ENCODE measurements at regions not wholly inside any gene's neighbourhood (a gene's known extent, or its start where the extent isn't known, plus 50 kb on each side); places are given as distances from the start of the nearest gene placed in this dataset.

DNA sequence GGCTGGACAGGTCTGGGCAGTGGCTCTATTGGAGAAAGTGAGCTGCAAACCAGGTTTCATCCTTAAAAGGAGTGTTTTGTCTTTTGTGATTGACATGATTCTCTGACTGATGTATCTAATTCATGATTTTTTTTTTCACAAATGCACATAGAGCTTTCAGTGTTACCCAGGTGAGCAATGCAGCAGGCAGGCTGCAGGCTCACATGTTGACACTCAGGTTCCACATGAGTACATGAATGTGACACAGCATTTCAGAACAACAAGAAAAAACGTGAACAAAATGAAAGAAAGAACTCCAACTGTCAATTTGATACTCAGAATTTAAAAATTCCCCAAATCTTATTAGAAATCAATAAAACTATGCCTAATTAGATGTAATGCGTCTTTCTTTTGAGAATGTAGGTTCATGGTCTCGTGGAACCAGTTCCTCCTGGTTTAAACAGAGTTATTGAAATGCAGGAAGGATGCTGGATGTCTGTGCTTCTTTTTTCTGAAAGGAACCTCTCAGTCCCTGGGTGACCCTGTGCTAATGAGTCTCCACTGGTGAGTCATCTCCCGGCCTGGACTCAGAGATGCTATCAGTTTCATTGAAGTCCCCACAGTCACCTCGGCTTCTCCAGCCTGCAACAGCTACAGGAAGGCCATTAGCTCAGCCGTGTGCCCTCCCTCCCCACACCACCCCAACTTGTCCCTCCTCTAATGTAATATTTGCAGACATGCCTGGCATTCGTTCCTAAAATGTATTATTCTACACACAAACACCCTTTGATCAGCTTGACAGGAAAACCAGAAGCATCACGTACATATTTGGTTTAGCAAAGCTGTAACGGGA, 430.4 kb downstream of the LPIN1 start:
- DNase-seq, result peak in 1 of 5 donors; percentile 53

GRCh38 chr2:12177455-12178288, 431.2 kb downstream of the LPIN1 start:
- peak in 1 of 5 donors; percentile 64 for DNase-seq

DNA sequence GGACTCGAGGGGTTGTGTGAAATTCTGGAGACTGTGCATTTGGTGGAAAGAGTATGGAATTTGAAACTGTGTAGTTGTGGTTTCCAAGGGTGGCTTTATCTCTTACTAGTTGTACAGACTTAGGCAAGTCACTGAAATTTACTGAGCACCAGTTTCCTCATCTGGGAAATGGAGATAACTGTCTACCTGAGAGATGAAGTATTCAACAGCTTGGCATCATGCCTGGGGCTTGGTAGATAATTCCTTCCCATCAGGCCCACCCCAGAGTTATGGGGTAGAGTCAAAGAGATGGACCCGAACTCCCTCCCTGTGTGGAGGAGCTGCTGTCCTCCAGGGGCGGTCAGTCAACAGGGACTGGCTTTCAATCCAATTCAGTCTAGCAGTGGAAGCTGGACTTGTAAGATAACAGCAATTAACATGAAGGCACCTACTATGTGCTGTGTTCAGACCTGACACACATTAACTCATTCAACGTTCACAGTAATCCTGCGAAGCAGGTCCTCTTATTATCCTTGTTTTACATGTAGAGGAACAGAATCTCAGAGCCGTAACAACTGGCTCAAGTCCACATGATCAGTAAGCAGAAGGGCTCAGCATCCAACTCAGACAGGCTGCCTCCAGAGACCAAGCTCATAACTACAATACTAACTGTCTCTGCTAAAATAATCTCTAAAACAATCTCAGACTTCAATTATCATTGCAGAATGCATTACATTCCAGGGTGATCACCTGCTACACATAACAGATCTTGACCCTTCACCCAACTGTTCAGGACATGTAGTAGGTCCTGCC, 432.1 kb downstream of the LPIN1 start:
- no peak for DNase-seq

DNA sequence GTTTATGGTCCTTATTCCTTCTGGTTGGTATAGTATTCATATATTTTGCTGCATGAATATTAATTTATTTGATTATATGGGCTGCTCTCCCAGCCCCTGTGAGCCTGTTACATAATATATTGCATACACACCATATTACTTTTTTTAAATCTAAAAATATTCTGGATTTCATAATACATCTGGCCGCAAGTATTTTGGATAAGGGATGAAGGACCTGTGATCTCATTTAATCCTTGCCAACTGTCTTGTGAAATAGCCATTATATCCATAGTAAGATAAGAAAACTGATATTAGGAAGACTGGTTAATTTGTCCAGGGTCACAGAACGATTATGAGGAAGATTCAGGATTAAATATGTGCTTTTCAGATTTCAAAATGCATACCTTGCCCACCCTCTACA, 433.6 kb downstream of the LPIN1 start:
- DNase-seq, result no peak

GRCh38 chr2:12183032-12183645, 436.7 kb downstream of the LPIN1 start:
- no peak for DNase-seq

GRCh38 chr2:12192762-12193161, 446.3 kb downstream of the LPIN1 start:
- DNase-seq, result peak in 1 of 5 donors; percentile 63

DNA sequence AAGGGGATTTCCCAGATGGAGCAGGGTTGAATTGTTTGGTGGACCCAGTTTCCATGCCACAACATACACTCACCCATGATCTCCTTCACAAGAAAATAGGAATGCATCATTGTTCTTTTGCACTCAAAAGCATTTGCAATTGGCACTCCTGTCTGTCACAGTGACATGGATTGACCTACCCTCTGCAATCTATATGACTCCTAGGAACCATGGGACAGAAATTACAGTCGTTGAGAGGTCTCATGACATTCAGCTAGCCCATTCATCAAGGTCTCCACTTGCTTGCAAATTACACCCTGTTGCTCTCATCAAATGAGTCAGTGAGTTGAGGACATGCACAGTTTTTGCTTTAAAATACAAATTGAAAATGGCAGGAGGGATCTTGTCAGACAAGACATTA, 448.5 kb downstream of the LPIN1 start:
- no peak for DNase-seq

DNA sequence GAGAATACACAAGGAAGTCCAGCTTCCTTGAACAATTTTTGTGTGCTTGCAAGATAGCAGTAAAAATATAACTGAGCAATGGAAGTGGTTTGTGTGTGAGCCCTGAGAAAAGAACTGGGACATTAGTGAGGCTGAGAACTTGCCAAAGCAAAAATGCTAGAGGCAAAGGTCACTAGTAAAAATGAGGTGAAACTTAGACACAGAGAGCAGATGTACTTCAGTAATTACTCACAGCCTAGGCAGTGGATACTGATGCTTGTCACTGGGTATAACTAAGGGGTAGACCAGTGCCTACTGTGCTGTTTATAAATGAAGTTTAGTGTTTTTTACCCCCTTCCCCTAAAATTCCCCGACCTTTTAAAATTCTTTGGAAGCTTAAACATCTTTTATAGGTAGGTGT, 450.1 kb downstream of the LPIN1 start:
- DNase-seq, result peak in 1 of 5 donors; percentile 19

DNA sequence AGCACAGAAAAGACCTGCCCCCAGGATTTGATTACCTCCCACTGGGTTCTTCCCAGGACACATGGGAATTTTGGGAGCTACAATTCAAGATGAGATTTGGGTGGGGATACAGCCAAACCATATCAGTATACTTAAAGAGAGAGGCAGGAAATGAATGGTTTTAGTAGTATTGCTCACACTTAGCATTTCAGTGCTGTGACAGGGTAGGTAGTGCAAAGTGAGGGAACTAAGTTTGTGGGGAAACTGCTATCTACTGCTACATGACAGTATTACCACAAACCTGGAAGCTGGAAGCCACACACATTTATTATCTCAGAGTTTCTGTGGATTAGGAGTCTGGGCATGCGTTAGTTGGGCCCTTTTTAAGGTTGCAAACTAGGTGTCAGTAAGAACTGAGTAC, 450.7 kb downstream of the LPIN1 start:
- DNase-seq, result peak in 1 of 5 donors; percentile 23

- no peak for DNase-seq
Measured at GRCh38 chr2:12199491-12200211, 453.2 kb downstream of the LPIN1 start.

DNA sequence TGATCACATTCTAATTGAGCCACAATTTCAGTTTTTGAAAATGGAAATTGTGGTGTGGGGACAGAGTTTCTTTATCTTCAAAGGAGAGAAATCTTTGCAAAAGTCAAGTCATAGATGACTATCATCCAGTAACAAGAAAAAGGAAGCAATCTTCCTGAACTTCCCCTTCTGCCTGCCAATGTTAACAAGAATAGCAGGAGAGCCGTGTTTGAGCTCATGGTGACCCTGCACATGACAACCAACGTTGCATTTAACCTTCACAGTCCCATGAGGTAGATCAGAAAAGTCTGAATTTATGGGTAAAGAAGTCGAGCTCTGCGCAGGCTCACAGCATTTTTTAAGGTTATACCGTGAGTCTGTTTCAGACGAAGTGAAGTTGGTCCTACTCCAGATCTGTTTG, 454.9 kb downstream of the LPIN1 start:
- DNase-seq, result no peak

GRCh38 chr2:12202313-12203075, 456.1 kb downstream of the LPIN1 start:
- DNase-seq, result no peak

- DNase-seq, result no peak
Measured at GRCh38 chr2:12203528-12203927, 457.1 kb downstream of the LPIN1 start.

- no peak for DNase-seq
Measured at GRCh38 chr2:12205086-12205485, 458.7 kb downstream of the LPIN1 start.

GRCh38 chr2:12207491-12207890, 461.1 kb downstream of the LPIN1 start:
- no peak for DNase-seq

DNA sequence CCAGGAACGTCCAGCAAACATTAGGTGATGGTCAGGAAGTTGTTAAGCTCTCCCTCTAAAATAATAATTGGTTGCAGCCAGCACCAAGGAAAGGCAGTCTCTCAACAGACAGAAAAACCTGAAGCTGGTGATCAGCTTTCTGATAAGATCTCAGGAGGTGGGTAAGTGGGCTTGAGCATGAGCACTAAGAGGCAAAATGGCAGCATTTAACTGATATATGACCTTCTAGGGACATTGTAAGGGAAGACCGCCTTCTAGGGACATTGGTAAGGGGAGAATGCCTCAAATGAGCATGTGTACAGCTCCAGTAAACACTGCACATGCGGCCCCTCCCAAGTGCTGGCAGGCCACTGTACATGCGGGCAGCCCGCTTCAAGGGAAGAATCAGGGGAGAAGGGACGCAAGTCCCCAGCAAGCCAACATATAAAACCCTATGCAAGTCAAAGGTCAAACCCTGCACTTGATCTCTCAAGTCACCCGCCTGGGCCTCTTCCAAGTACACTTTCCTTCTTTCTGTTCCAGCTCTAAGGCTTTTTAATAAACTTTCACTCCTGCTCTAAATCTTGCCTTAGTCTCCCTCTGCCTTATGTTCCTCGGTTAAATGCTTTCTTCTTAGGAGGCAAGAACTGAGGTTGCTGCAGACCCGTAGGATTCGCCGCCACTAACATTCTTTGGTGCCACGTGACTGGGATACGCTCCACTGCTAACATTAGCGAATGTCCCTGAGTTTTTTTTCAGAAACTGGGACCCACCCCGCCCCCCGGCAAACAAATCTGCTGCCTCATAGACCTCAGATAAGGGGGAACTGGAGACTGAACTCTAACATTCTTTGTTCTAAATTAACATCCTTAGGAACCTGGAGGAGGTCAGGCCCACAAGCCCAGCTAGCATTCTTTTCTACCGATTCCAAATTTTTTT, 463.8 kb downstream of the LPIN1 start:
- no peak for DNase-seq

- DNase-seq, result no peak
Measured at GRCh38 chr2:12211326-12212175, 465.1 kb downstream of the LPIN1 start.

- DNase-seq, result no peak
Measured at GRCh38 chr2:12212841-12213597, 466.6 kb downstream of the LPIN1 start.
